Right lobe of liver (tissue), 6 donors: ENCODE measurements at regions not wholly inside any gene's neighbourhood (a gene's known extent, or its start where the extent isn't known, plus 50 kb on each side); places are given as distances from the start of the nearest gene placed in this dataset.

Source experiments
- ATAC-seq, 4 donors: fragments of 200-7000 bp; cut with Tn5 transposase; one replicate each; pipeline ENCODE4 v1.9.1; 2020; ENCODE audit warnings: mild to moderate bottlenecking in 4 of 4, moderate library complexity in 4 of 4
- DNase-seq, 3 donors: peaks; one replicate each; pipeline ENCODE4 v3.0.0-alpha.2; 2020
- H3K27ac ChIP-seq, 3 donors: fragments of 200-600 bp; one replicate each; pipeline ENCODE4 v1.8.0; 2022
- H3K27me3 ChIP-seq, 2 donors: fragments of 200-600 bp; one replicate each; pipeline ENCODE4 v1.8.0; 2022
- H3K36me3 ChIP-seq, 4 donors: fragments of 200-600 bp; sonication (generic) in 1 of 4; one replicate each; pipeline versions ENCODE4 v1.5.1 to v1.8.0; 2017 to 2022; ENCODE audit warnings: control low read depth in 1 of 4
- H3K4me1 ChIP-seq, 4 donors: fragments of 200-600 bp; sonication (generic) in 1 of 4; one replicate each; pipeline versions ENCODE4 v1.5.1 to v1.8.0; 2017 to 2022; ENCODE audit warnings: control low read depth in 1 of 4
- H3K4me3 ChIP-seq, 3 donors: fragments of 200-600 bp; one replicate each; pipeline ENCODE4 v1.8.0; 2022
- H3K9me3 ChIP-seq, 4 donors: fragments of 200-600 bp; sonication (generic) in 1 of 4; one replicate each; pipeline versions ENCODE4 v1.5.1 to v1.8.0; 2017 to 2022; ENCODE audit warnings: control low read depth in 1 of 4
- CTCF ChIP-seq, 4 donors: fragments of 200-600 bp in 3 of 4; fragments of 450-650 bp in 1 of 4; IDR thresholded peaks; one replicate each; pipeline versions ENCODE4 v1.5.1 to v1.8.0; 2016 to 2022; ENCODE audit warnings: antibody characterized with exemption in 4 of 4, mild to moderate bottlenecking in 2 of 4
- POLR2A ChIP-seq: fragments of 450-650 bp; IDR thresholded peaks from one replicate; pipeline ENCODE4 v1.6.1; 2017; ENCODE audit warnings: antibody characterized with exemption, mild to moderate bottlenecking
- WGBS: methylation state at CpG from one replicate; pipeline ENCODE4 v1.1.6; 2018; ENCODE audit warnings: low coverage, low lambda C conversion rate; ENCODE audit not compliant: insufficient coverage; ENCODE audit errors: missing lambda C conversion rate; 5-methylcytosine and 5-hydroxymethylcytosine counted together
- intact Hi-C, 2 donors: fragments of 100-400 bp; cut with DNase I; formaldehyde crosslinking; loops; one replicate each; pipeline versions ENCODE4 v1.11.2 to v1.14.1; 2022
- donor health status: DM: no; HTN: yes; CAD: no.
- donor health status: DM: no; HTN: no; CAD: no.
- donor health status: DM: no; HTN: no; CAD: no.
- donor health status: DM: no; HTN: yes; CAD: no.
- donor health status: DM: no; HTN: yes; CAD: no.

- H3K36me3 ChIP-seq: no peaks in the 10 kb centered on the region
- H3K9me3 ChIP-seq: no peaks in the 10 kb centered on the region
- no peak for TF ChIP-seq POLR2A
- no peak for TF ChIP-seq CTCF (IDR thresholded peaks at IDR 0.05)
- WGBS: 55% methylated on average over 8 of the region's 9 CpGs
- no peak overlapping the region for H3K4me3 ChIP-seq
- intact Hi-C loops: no loop called here
- H3K27me3 ChIP-seq: no peaks in the 10 kb centered on the region
- H3K4me1 ChIP-seq: no peaks in the 10 kb centered on the region
- ATAC-seq: no peak
- H3K27ac ChIP-seq: no peak overlapping the region
- DNase-seq: no peak
Observed at GRCh38 chr11:41578421-41579051, 119.1 kb upstream of the LRRC4C start.

- no peaks in the 10 kb centered on the region for H3K9me3 ChIP-seq
- no peaks in the 10 kb centered on the region for H3K27me3 ChIP-seq
- intact Hi-C loops: no loop called here
- no peaks in the 10 kb centered on the region for H3K4me1 ChIP-seq
- ATAC-seq: no peak
- WGBS: 35% methylated on average over 3 of the region's 3 CpGs
- DNase-seq: no peak
- TF ChIP-seq POLR2A: no peak
- no peak for TF ChIP-seq CTCF (IDR thresholded peaks at IDR 0.05)
- H3K36me3 ChIP-seq: no peaks in the 10 kb centered on the region
- H3K27ac ChIP-seq: no peak overlapping the region
- no peak overlapping the region for H3K4me3 ChIP-seq
Observed at GRCh38 chr11:41579546-41579945, 120.1 kb upstream of the LRRC4C start.

GRCh38 chr11:41609511-41609910 lies 150.1 kb upstream of the LRRC4C start:
- no peaks in the 10 kb centered on the region for H3K9me3 ChIP-seq
- H3K4me3 ChIP-seq: no peak overlapping the region
- TF ChIP-seq CTCF (IDR thresholded peaks at IDR 0.05): no peak
- no peak for TF ChIP-seq POLR2A
- H3K4me1 ChIP-seq: no peaks in the 10 kb centered on the region
- no peak overlapping the region for H3K27ac ChIP-seq
- ATAC-seq: no peak
- WGBS: 4% methylated on average over 1 of the region's 1 CpG
- no peaks in the 10 kb centered on the region for H3K27me3 ChIP-seq
- no peaks in the 10 kb centered on the region for H3K36me3 ChIP-seq
- DNase-seq: no peak
- intact Hi-C loops: no loop called here

GRCh38 chr11:41612415-41612814 lies 153.0 kb upstream of the LRRC4C start:
- intact Hi-C loops: no loop called here
- WGBS: 17% methylated on average over 1 of the region's 1 CpG
- TF ChIP-seq CTCF (IDR thresholded peaks at IDR 0.05) (peak in 3 of 4 donors; percentile 15 to 34 (median 27)), POLR2A (no peak)
- H3K4me1 ChIP-seq: no peaks in the 10 kb centered on the region
- DNase-seq (no peak), ATAC-seq (peak in 2 of 4 donors; percentile 30 to 46)
- H3K9me3 ChIP-seq: no peaks in the 10 kb centered on the region
- H3K27ac ChIP-seq: no peak overlapping the region
- H3K27me3 ChIP-seq: no peaks in the 10 kb centered on the region
- H3K4me3 ChIP-seq: no peak overlapping the region
- no peaks in the 10 kb centered on the region for H3K36me3 ChIP-seq

DNA sequence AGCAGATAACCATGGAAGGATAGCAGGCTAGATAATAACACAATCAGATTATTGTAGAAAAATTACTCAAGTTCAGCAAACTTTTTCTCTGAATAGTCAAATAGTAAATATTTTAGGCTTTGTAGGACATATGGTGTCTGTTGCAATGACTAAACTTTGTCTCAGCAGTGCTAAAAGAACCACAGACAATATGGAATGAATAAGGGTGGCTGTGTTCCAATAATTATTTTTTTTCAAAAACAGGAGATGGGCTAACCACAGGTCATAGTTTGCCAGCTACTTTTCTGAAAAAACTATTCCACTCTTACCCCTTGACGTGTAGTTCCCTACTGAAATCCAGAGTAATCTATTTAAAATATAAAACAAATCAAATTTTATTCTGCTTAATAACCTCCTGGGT lies 153.9 kb upstream of the LRRC4C start:
- Histone ChIP-seq H3K4me3 (no peak overlapping the region), H3K4me1 (no peaks in the 10 kb centered on the region), H3K9me3 (no peaks in the 10 kb centered on the region), H3K36me3 (no peaks in the 10 kb centered on the region), H3K27me3 (no peaks in the 10 kb centered on the region), H3K27ac (no peak overlapping the region)
- ATAC-seq (no peak), DNase-seq (no peak)
- TF ChIP-seq POLR2A (no peak), CTCF (IDR thresholded peaks at IDR 0.05) (no peak)
- intact Hi-C loops: no loop called here
- 18% methylated on average over 1 of the region's 1 CpG for WGBS
